Progenitor cell of endocrine pancreas (in vitro differentiated cells): ENCODE measurements at regions not wholly inside any gene's neighbourhood (a gene's known extent, or its start where the extent isn't known, plus 50 kb on each side); places are given as distances from the start of the nearest gene placed in this dataset.
"Not testable (repeated sequence)": the region's sequence is repeated elsewhere in the genome, so short reads cannot be mapped to it uniquely, and the experiment has no call there.

ENCODE experiments used
- DNase-seq: peaks from one replicate; pipeline ENCODE4 v3.0.0; 2021; ENCODE audit warnings: low spot score; ENCODE audit not compliant: unreplicated experiment
- H3K27ac Mint-ChIP-seq: 2 replicates; pipeline ENCODE4 v1.8.0; 2021; ENCODE audit warnings: mild to moderate bottlenecking, moderate library complexity, mixed read lengths
- H3K27me3 Mint-ChIP-seq: 2 replicates; pipeline ENCODE4 v1.8.0; 2021; ENCODE audit warnings: mixed read lengths
- H3K36me3 Mint-ChIP-seq: 2 replicates; pipeline ENCODE4 v1.8.0; 2022; ENCODE audit warnings: mixed read lengths; ENCODE audit not compliant: insufficient read depth
- H3K4me1 Mint-ChIP-seq: 2 replicates; pipeline ENCODE4 v1.8.0; 2021; ENCODE audit warnings: low read depth, mixed read lengths
- H3K4me3 Mint-ChIP-seq: 2 replicates; pipeline ENCODE4 v1.8.0; 2021; ENCODE audit warnings: low read depth, mild to moderate bottlenecking, moderate library complexity, mixed read lengths
- H3K9me3 Mint-ChIP-seq: 2 replicates; pipeline ENCODE4 v1.8.0; 2021; ENCODE audit warnings: low read depth, mixed read lengths
- CTCF ChIP-seq: fragments of 200-600 bp; sonication (generic); IDR thresholded peaks from one replicate; pipeline ENCODE4 v1.5.0; 2021; ENCODE audit warnings: antibody characterized with exemption, mild to moderate bottlenecking; ENCODE audit not compliant: unreplicated experiment

- Mint-ChIP-seq H3K4me3 (no peak overlapping the region), H3K27ac (no peak overlapping the region), H3K9me3 (no peaks in the 10 kb centered on the region), H3K4me1 (peaks cover 3% of the 10 kb centered on the region), H3K36me3 (no peaks in the 10 kb centered on the region), H3K27me3 (peaks cover 4% of the 10 kb centered on the region)
- no peak for DNase-seq
- no peak for TF ChIP-seq CTCF
Measured at GRCh38 chr21:35384375-35384774, 335.3 kb upstream of the RUNX1 start.

GRCh38 chr21:35382696-35383095, 333.6 kb upstream of the RUNX1 start:
- Mint-ChIP-seq H3K27ac (no peak overlapping the region), H3K4me1 (peaks cover 3% of the 10 kb centered on the region), H3K9me3 (no peaks in the 10 kb centered on the region), H3K36me3 (no peaks in the 10 kb centered on the region), H3K4me3 (no peak overlapping the region), H3K27me3 (peaks cover 4% of the 10 kb centered on the region)
- TF ChIP-seq CTCF: no peak
- no peak for DNase-seq

GRCh38 chr21:35381743-35382310, 332.7 kb upstream of the RUNX1 start:
- peaks cover 3% of the 10 kb centered on the region for H3K4me1 Mint-ChIP-seq
- H3K27ac Mint-ChIP-seq: no peak overlapping the region
- no peaks in the 10 kb centered on the region for H3K36me3 Mint-ChIP-seq
- no peaks in the 10 kb centered on the region for H3K9me3 Mint-ChIP-seq
- no peak for DNase-seq
- no peak overlapping the region for H3K4me3 Mint-ChIP-seq
- TF ChIP-seq CTCF: no peak
- H3K27me3 Mint-ChIP-seq: peaks cover 4% of the 10 kb centered on the region

- DNase-seq, H3K9me3 Mint-ChIP-seq, H3K4me3 Mint-ChIP-seq, H3K4me1 Mint-ChIP-seq, H3K36me3 Mint-ChIP-seq, H3K27ac Mint-ChIP-seq, H3K27me3 Mint-ChIP-seq: not testable (repeated sequence)
Measured at GRCh38 chr21:35380304-35380703, 331.2 kb upstream of the RUNX1 start.

- Mint-ChIP-seq H3K27ac (no peak overlapping the region), H3K27me3 (no peaks in the 10 kb centered on the region), H3K4me3 (no peak overlapping the region), H3K9me3 (no peaks in the 10 kb centered on the region), H3K36me3 (no peaks in the 10 kb centered on the region), H3K4me1 (peaks cover 3% of the 10 kb centered on the region)
- no peak for DNase-seq
- TF ChIP-seq CTCF: no peak
Measured at GRCh38 chr21:35378881-35379280, 329.8 kb upstream of the RUNX1 start.

- H3K36me3 Mint-ChIP-seq: no peaks in the 10 kb centered on the region
- H3K27me3 Mint-ChIP-seq: no peaks in the 10 kb centered on the region
- DNase-seq: no peak
- peaks cover 7% of the 10 kb centered on the region for H3K4me1 Mint-ChIP-seq
- no peak overlapping the region for H3K27ac Mint-ChIP-seq
- no peak overlapping the region for H3K4me3 Mint-ChIP-seq
- no peak for TF ChIP-seq CTCF
- no peaks in the 10 kb centered on the region for H3K9me3 Mint-ChIP-seq
Measured at GRCh38 chr21:35377505-35378090, 328.5 kb upstream of the RUNX1 start.
